Calu3 (cell line): ENCODE measurements at regions not wholly inside any gene's neighbourhood (a gene's known extent, or its start where the extent isn't known, plus 50 kb on each side); places are given as distances from the start of the nearest gene placed in this dataset.
A peak's percentile ranks its signal among the peaks of the same experiment; 100 is the strongest.

Source experiments
- BruUV-seq: library from RNA; stranded (reverse); fragments of 400-500 nt; replicated peaks from 2 replicates; lab custom pipeline; 2021; lab: Mats Ljungman, UMichigan
- CTCF ChIA-PET: fragments of 300-600 bp; sonication (Branson Sonifier 250); formaldehyde crosslinking; loops from one replicate; lab custom pipeline; 2022; ENCODE audit warnings: antibody characterized with exemption; lab: Charles Lee
- DNase-seq: peaks from one replicate; pipeline ENCODE4 v3.0.0; 2022
- H3K27ac Mint-ChIP-seq: one replicate; pipeline ENCODE4 v1.8.0; 2022; ENCODE audit warnings: mixed read lengths; ENCODE audit not compliant: unreplicated experiment
- H3K27me3 Mint-ChIP-seq: one replicate; pipeline ENCODE4 v1.8.0; 2022; ENCODE audit warnings: mixed read lengths; ENCODE audit not compliant: unreplicated experiment
- H3K36me3 Mint-ChIP-seq: one replicate; pipeline ENCODE4 v1.8.0; 2022; ENCODE audit warnings: mild to moderate bottlenecking, moderate library complexity, mixed read lengths; ENCODE audit not compliant: insufficient read depth, unreplicated experiment
- H3K4me1 Mint-ChIP-seq: one replicate; pipeline ENCODE4 v1.8.0; 2022; ENCODE audit warnings: mild to moderate bottlenecking, low read depth, mixed read lengths; ENCODE audit not compliant: unreplicated experiment
- H3K4me3 Mint-ChIP-seq: one replicate; pipeline ENCODE4 v1.8.0; 2022; ENCODE audit warnings: mild to moderate bottlenecking, low read depth, moderate library complexity, mixed read lengths; ENCODE audit not compliant: unreplicated experiment
- H3K9me3 Mint-ChIP-seq: one replicate; pipeline ENCODE4 v1.8.0; 2022; ENCODE audit warnings: low read depth, mixed read lengths; ENCODE audit not compliant: unreplicated experiment
- intact Hi-C: fragments of 100-400 bp; cut with micrococcal nuclease; formaldehyde crosslinking; loops from one replicate; pipeline ENCODE4 v1.10.0; 2022; ENCODE audit not compliant: unreplicated experiment
- TF ChIP-seq, protein P1 (sequence below): fragments of 200-600 bp; IDR thresholded peaks from one replicate; pipeline ENCODE4 v1.8.0; 2022; ENCODE audit warnings: antibody characterized with exemption; ENCODE audit not compliant: unreplicated experiment

DNA sequence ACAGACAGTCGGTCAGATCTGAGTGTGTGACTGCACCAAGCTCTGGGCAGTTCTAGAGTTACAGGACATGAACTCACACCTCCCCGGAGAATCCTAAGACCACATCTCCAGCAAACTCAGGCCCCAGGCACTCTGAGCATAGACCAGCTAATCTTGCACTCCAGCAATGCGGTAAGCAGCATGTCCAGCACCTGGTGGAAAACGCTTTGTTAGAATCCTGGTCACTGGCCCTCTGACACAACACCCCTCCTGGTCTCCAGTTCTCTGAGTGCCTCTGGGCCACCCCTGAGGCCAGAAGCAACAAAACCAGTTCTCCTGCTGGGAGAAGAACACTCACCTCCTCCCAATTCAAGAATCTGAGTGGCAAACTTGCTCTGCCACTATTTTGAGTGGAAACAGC lies 82.7 kb upstream of the TMEM45B start:
- Mint-ChIP-seq H3K9me3 (no peaks in the 10 kb centered on the region), H3K27me3 (no peaks in the 10 kb centered on the region), H3K36me3 (no peaks in the 10 kb centered on the region), H3K27ac (no peak overlapping the region), H3K4me3 (no peak overlapping the region), H3K4me1 (peaks cover 48% of the 10 kb centered on the region)
- TF ChIP-seq, protein P1, sequence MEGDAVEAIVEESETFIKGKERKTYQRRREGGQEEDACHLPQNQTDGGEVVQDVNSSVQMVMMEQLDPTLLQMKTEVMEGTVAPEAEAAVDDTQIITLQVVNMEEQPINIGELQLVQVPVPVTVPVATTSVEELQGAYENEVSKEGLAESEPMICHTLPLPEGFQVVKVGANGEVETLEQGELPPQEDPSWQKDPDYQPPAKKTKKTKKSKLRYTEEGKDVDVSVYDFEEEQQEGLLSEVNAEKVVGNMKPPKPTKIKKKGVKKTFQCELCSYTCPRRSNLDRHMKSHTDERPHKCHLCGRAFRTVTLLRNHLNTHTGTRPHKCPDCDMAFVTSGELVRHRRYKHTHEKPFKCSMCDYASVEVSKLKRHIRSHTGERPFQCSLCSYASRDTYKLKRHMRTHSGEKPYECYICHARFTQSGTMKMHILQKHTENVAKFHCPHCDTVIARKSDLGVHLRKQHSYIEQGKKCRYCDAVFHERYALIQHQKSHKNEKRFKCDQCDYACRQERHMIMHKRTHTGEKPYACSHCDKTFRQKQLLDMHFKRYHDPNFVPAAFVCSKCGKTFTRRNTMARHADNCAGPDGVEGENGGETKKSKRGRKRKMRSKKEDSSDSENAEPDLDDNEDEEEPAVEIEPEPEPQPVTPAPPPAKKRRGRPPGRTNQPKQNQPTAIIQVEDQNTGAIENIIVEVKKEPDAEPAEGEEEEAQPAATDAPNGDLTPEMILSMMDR = no peak
- peak; percentile 3 for DNase-seq
- BruUV-seq = no TSS peak
- CTCF ChIA-PET = no interaction called here
- intact Hi-C loops = no loop called here

DNA sequence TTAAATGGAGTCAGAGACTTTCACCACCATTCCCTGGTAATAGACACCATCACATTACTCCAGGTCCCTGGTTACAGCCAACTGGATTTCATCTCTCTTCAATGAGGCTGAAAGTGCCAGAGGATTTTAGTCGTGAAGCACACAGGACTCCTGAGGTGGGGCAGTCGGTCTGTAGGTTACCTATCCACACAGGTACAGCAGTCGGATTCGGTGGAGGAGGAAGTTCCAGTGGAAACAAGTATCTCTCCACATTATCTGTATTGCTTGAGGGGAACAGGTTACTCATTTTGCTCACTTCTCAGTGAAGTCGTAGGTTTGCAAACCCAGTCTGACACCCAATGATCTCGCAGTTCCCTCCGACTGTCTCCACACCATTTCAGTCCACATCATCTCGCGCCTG lies 82.3 kb upstream of the TMEM45B start:
- intact Hi-C loops = no loop called here
- no peak overlapping the region for H3K27ac Mint-ChIP-seq
- DNase-seq = no peak
- H3K36me3 Mint-ChIP-seq = no peaks in the 10 kb centered on the region
- no TSS peak for BruUV-seq
- no peak overlapping the region for H3K4me3 Mint-ChIP-seq
- H3K9me3 Mint-ChIP-seq = no peaks in the 10 kb centered on the region
- H3K27me3 Mint-ChIP-seq = no peaks in the 10 kb centered on the region
- H3K4me1 Mint-ChIP-seq = peaks cover 48% of the 10 kb centered on the region
- CTCF ChIA-PET = no interaction called here
- TF ChIP-seq, protein P1 = no peak

DNA sequence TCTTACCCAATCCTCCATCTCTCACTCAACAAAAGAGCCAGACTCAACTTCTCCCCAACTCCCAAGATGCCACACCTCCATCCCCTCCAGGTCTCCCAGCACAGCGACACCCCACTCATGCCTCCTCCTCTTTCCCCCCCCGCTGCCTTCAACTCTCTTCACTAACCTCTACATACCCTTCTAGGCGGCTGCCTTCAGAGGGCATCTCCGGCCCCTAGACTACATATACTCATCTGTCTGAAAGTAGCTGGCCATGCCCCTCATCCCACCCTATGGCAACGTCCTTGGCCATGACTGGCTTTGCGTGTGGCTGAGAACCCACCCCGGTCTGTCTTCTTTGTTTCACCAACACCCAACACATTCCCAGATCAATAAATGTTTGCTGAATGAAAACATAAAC lies 81.7 kb upstream of the TMEM45B start:
- CTCF ChIA-PET = no interaction called here
- no peak for DNase-seq

DNA sequence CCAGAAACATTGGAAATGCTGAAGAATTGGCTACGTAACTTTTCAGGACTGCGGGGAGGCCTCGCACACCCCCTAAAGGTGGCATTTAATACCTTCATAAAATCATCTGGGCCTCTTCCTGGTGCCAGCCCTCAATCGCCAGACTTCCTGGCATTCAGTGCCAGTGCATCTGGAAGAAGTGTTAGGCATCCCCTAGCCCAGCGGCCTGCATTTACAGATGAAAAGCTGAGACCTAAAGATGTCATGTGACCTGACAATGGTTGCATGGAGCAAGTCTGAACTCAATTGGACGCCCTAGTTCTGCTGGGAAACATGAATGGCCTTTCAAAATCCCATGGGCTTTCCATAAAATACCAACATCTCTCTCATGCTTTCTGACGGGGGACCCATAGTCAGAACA lies 81.0 kb upstream of the TMEM45B start:
- H3K27me3 Mint-ChIP-seq = no peaks in the 10 kb centered on the region
- H3K4me1 Mint-ChIP-seq = peaks cover 43% of the 10 kb centered on the region

More for the DNA sequence above, 81.7 kb upstream of the TMEM45B start:
- Mint-ChIP-seq H3K36me3 (no peaks in the 10 kb centered on the region), H3K27ac (no peak overlapping the region), H3K9me3 (no peaks in the 10 kb centered on the region), H3K27me3 (no peaks in the 10 kb centered on the region), H3K4me3 (no peak overlapping the region), H3K4me1 (peaks cover 48% of the 10 kb centered on the region)
- TF ChIP-seq, protein P1 = no peak
- intact Hi-C loops = no loop called here
- no TSS peak for BruUV-seq

More for the DNA sequence above, 81.0 kb upstream of the TMEM45B start:
- Mint-ChIP-seq H3K27ac (no peak overlapping the region), H3K36me3 (no peaks in the 10 kb centered on the region), H3K4me3 (no peak overlapping the region), H3K9me3 (no peaks in the 10 kb centered on the region)
- TF ChIP-seq, protein P1 = no peak
- intact Hi-C loops = no loop called here
- CTCF ChIA-PET = no interaction called here
- DNase-seq = no peak
- BruUV-seq = no TSS peak
